HepG2 (cell line): ENCODE measurements at regions not wholly inside any gene's neighbourhood (a gene's known extent, or its start where the extent isn't known, plus 50 kb on each side); places are given as distances from the start of the nearest gene placed in this dataset.
A peak's percentile ranks its signal among the peaks of the same experiment; 100 is the strongest.
"Not testable (repeated sequence)": the region's sequence is repeated elsewhere in the genome, so short reads cannot be mapped to it uniquely, and the experiment has no call there.

Source experiments
- ATAC-seq: fragments of 200-7000 bp; cut with Tn5 transposase; 3 replicates; pipeline ENCODE4 v1.9.1; 2020; ENCODE audit warnings: mild to moderate bottlenecking, moderate library complexity
- BruUV-seq: library from RNA; stranded (reverse); fragments of 400-500 nt; replicated peaks from 2 replicates; lab custom pipeline; 2021; lab: Mats Ljungman, UMichigan
- CTCF ChIA-PET: fragments of 300-600 bp; formaldehyde crosslinking; extraction: SDS; loops from one replicate; lab custom pipeline; 2021; ENCODE audit warnings: low total read pairs, inconsistent platforms, low intra/inter-chr PET ratio; lab: Yijun Ruan, JAX
- POLR2A ChIA-PET: fragments of 350-600 bp; sonication (Branson Sonifier 250); formaldehyde crosslinking; loops from one replicate; lab custom pipeline; 2020; ENCODE audit warnings: antibody characterized with exemption, inconsistent platforms; lab: Yijun Ruan, JAX
- DNase-seq: peaks from one replicate; pipeline ENCODE4 v3.0.0-alpha.2; 2015; ENCODE audit warnings: low spot score
- FAIRE-seq: peaks from 3 replicates; lab custom pipeline; 2011; peaks lifted over from hg19 to GRCh38; lab: Jason Lieb, UNC
- H2AFZ ChIP-seq: one replicate; pipeline ENCODE4 v1.6.1; 2011; ENCODE audit warnings: low read length, inconsistent platforms
- H3K27ac ChIP-seq: fragments of 300-600 bp; 3 replicates; pipeline ENCODE4 v1.8.0; 2011; ENCODE audit warnings: mixed run types, mild to moderate bottlenecking, mixed read lengths, low read length, inconsistent platforms; ENCODE audit not compliant: insufficient read depth; ENCODE audit errors: extremely low read length
- H3K27me3 ChIP-seq, 2 experiments: fragments of 200-600 bp in 1 of 2; 2 replicates in 1 of 2; 3 replicates in 1 of 2; pipeline versions ENCODE4 v1.6.0 to v1.8.0; 2011; ENCODE audit warnings: low read length in 2 of 2, mild to moderate bottlenecking in 2 of 2, moderate library complexity in 2 of 2, inconsistent platforms in 1 of 2; ENCODE audit not compliant: insufficient read depth in 2 of 2, control insufficient read depth in 1 of 2
- H3K36me3 ChIP-seq, 2 experiments: fragments of 200-600 bp in 1 of 2; replicated peaks in 1 of 2; 2 replicates in 1 of 2; 3 replicates in 1 of 2; pipeline versions ENCODE4 v1.5.1 to v1.8.0; 2011; ENCODE audit warnings: low read length in 2 of 2, inconsistent platforms in 1 of 2; ENCODE audit not compliant: insufficient read depth in 2 of 2, control insufficient read depth in 1 of 2
- H3K4me1 ChIP-seq: 2 replicates; pipeline ENCODE4 v1.5.1; 2012; ENCODE audit warnings: low read length, inconsistent platforms; ENCODE audit not compliant: insufficient read depth
- H3K4me2 ChIP-seq: 2 replicates; pipeline ENCODE4 v1.6.0; 2011; ENCODE audit warnings: low read depth, low read length, inconsistent platforms
- H3K4me3 ChIP-seq, 3 experiments: fragments of 200-600 bp in 1 of 3; sonication (generic), shearing (Covaris generic) in 1 of 3; replicated peaks in 1 of 3; 2 replicates each; pipeline ENCODE4 v1.5.1; 2011 to 2016; ENCODE audit warnings: low read length in 3 of 3, inconsistent platforms in 2 of 3, low read depth in 2 of 3, mild to moderate bottlenecking in 2 of 3, control low read depth in 1 of 3, mixed read lengths in 1 of 3; ENCODE audit not compliant: insufficient read depth in 1 of 3
- H3K79me2 ChIP-seq: one replicate; pipeline ENCODE4 v1.6.1; 2011; ENCODE audit warnings: low read length, inconsistent platforms; ENCODE audit not compliant: insufficient read depth
- H3K9ac ChIP-seq: 2 replicates; pipeline ENCODE4 v1.6.0; 2011; ENCODE audit warnings: mild to moderate bottlenecking, low read depth, low read length, inconsistent platforms; ENCODE audit not compliant: insufficient read depth
- H3K9me3 ChIP-seq: 2 replicates; pipeline ENCODE4 v1.5.1; 2012; ENCODE audit warnings: mild to moderate bottlenecking, low read length
- H4K20me1 ChIP-seq: 2 replicates; pipeline ENCODE4 v1.6.0; 2011; ENCODE audit warnings: inconsistent platforms, mild to moderate bottlenecking, low read length, moderate library complexity; ENCODE audit not compliant: insufficient read depth
- MAFK ChIP-seq, 2 experiments: IDR thresholded peaks in 1 of 2; conservative IDR thresholded peaks in 1 of 2; 2 replicates each; pipeline ENCODE4 v1.6.1; 2011; ENCODE audit warnings: improper control_type of control experiment in 2 of 2, low read length in 2 of 2
- MEF2D ChIP-seq: sonication (generic); formaldehyde crosslinking; IDR thresholded peaks from 2 replicates; pipeline ENCODE4 v1.5.1; 2020; ENCODE audit warnings: mild to moderate bottlenecking, missing genetic modification reagents
- SOX13 ChIP-seq, 3 experiments: fragments of 450-650 bp in 1 of 3; sonication (generic) in 1 of 3; formaldehyde crosslinking in 1 of 3; IDR thresholded peaks in 2 of 3; conservative IDR thresholded peaks in 1 of 3; 2 replicates each; pipeline versions ENCODE4 v1.5.0 to v1.6.1; 2016 to 2020; ENCODE audit warnings: antibody characterized with exemption in 1 of 3, mild to moderate bottlenecking in 1 of 3, missing compliant biosample characterization in 1 of 3, missing genetic modification reagents in 1 of 3, moderate library complexity in 1 of 3
- WGBS: methylation state at CpG from one replicate; pipeline ENCODE4 v1.1.6; 2017; ENCODE audit warnings: low lambda C conversion rate; 5-methylcytosine and 5-hydroxymethylcytosine counted together
- in situ Hi-C: cut with HindIII; loops from 2 replicates; pipeline ENCODE4 v1.10.0; 2017; ENCODE audit warnings: low pct_unique_long_range_greater_than_20kb; ENCODE audit not compliant: extremely low pct_ligation_motif_present
- intact Hi-C: fragments of 100-400 bp; cut with micrococcal nuclease; formaldehyde crosslinking; loops from one replicate; pipeline ENCODE4 v1.10.0; 2022; ENCODE audit not compliant: unreplicated experiment
- TF ChIP-seq, protein P1 (sequence below): sonication (generic); formaldehyde crosslinking; IDR thresholded peaks from 2 replicates; pipeline ENCODE4 v1.9.0; 2022; ENCODE audit warnings: missing genetic modification reagents, mild to moderate bottlenecking, borderline replicate concordance

- 88% methylated on average over 6 of the region's 6 CpGs for WGBS
- Histone ChIP-seq H4K20me1 (no peaks in the 10 kb centered on the region), H3K79me2 (no peaks in the 10 kb centered on the region), H3K27me3 (no peaks in the 10 kb centered on the region), H3K27ac (no peak overlapping the region), H3K4me1 (peaks cover 47% of the 10 kb centered on the region), H3K4me2 (no peak overlapping the region), H3K36me3 (no peaks in the 10 kb centered on the region), H3K4me3 (no peak overlapping the region), H3K9me3 (no peaks in the 10 kb centered on the region), H3K9ac (no peak overlapping the region), H2AFZ (no peak overlapping the region)
- no peak for DNase-seq
- ATAC-seq = no peak
- in situ Hi-C loops (no loop called here), intact Hi-C loops (no loop called here)
- peak in 1 of 2 experiments; percentile 31; a peak in 1 of 4 replicates for TF ChIP-seq MAFK (conservative IDR thresholded peaks at IDR 0.05 in 1 of 2, IDR thresholded peaks at IDR 0.05 in 1 of 2; ENCODE audit: low read length in 2 of 2)
- TF ChIP-seq, protein P1, sequence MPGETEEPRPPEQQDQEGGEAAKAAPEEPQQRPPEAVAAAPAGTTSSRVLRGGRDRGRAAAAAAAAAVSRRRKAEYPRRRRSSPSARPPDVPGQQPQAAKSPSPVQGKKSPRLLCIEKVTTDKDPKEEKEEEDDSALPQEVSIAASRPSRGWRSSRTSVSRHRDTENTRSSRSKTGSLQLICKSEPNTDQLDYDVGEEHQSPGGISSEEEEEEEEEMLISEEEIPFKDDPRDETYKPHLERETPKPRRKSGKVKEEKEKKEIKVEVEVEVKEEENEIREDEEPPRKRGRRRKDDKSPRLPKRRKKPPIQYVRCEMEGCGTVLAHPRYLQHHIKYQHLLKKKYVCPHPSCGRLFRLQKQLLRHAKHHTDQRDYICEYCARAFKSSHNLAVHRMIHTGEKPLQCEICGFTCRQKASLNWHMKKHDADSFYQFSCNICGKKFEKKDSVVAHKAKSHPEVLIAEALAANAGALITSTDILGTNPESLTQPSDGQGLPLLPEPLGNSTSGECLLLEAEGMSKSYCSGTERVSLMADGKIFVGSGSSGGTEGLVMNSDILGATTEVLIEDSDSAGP (CRISPR knock-in tag) = no peak
- TF ChIP-seq SOX13 (IDR thresholded peaks at IDR 0.05) = no peak
- TF ChIP-seq SOX13 (CRISPR knock-in tag; conservative IDR thresholded peaks at IDR 0.05 in 1 of 2, IDR thresholded peaks at IDR 0.05 in 1 of 2) = no peak
- TF ChIP-seq MEF2D = no peak
- ChIA-PET CTCF (no interaction called here), POLR2A (no interaction called here)
- no peak for FAIRE-seq
- BruUV-seq = no TSS peak
Observed at GRCh38 chr6:167233490-167233889, 57.6 kb upstream of the UNC93A start.

DNA sequence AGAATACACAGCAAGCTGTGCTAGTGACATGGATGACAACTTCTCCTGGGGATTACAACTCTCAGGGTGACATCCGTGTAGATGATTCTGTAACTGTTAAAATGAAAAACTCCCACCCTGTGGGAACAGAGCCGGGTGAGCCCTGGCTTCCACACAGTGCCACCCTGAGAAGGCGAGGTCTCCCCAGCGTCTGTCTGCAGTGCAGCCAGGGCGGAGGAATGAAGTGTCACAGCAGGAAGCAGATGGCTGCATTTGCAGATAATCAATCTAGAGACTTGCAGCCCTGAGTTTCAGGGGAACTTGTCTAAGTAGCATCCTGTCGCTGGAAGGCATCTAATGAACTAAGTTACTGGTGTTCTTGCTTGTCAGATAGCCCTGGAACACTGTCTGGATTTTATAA is 56.5 kb upstream of the UNC93A start:
- H2AFZ ChIP-seq, CTCF ChIA-PET, H3K27ac ChIP-seq, H3K36me3 ChIP-seq, ATAC-seq, H3K4me2 ChIP-seq, intact Hi-C loops, H3K9me3 ChIP-seq, H3K27me3 ChIP-seq, DNase-seq, in situ Hi-C loops, H3K4me3 ChIP-seq, BruUV-seq, POLR2A ChIA-PET, H3K9ac ChIP-seq, H3K79me2 ChIP-seq, H4K20me1 ChIP-seq: not testable (repeated sequence)
- peaks cover 58% of the 10 kb centered on the region for H3K4me1 ChIP-seq
- WGBS = 91% methylated on average over 3 of the region's 6 CpGs
- FAIRE-seq = peak; percentile 8
